Astrocyte (in vitro differentiated cells and primary cell): ENCODE measurements at regions not wholly inside any gene's neighbourhood (a gene's known extent, or its start where the extent isn't known, plus 50 kb on each side); places are given as distances from the start of the nearest gene placed in this dataset.

Experiments used
- CTCF ChIP-seq: IDR thresholded peaks from 2 replicates; pipeline ENCODE4 v1.5.1; 2011; ENCODE audit warnings: low read depth, mild to moderate bottlenecking, inconsistent platforms, low read length, moderate library complexity; ENCODE audit not compliant: insufficient read depth
- EZH2 ChIP-seq: IDR thresholded peaks from 2 replicates; pipeline ENCODE4 v1.6.1; 2012; ENCODE audit warnings: mild to moderate bottlenecking, low read length, inconsistent platforms; ENCODE audit not compliant: insufficient read depth

GRCh38 chr2:10223932-10224720 lies 78.6 kb upstream of the HPCAL1 start:
- TF ChIP-seq CTCF (no peak), EZH2 (no peak)
